C4-2B (cell line): ENCODE measurements at regions not wholly inside any gene's neighbourhood (a gene's known extent, or its start where the extent isn't known, plus 50 kb on each side); places are given as distances from the start of the nearest gene placed in this dataset.
"Not testable (repeated sequence)": the region's sequence is repeated elsewhere in the genome, so short reads cannot be mapped to it uniquely, and the experiment has no call there.

Source experiments
- H3K27ac ChIP-seq: fragments of 450-650 bp; 2 replicates; pipeline ENCODE4 v1.5.1; 2017
- CTCF ChIP-seq: fragments of 450-650 bp; conservative IDR thresholded peaks from 2 replicates; pipeline ENCODE4 v1.5.1; 2017; ENCODE audit warnings: mild to moderate bottlenecking
- ZFX ChIP-seq: fragments of 450-650 bp; IDR thresholded peaks from 2 replicates; pipeline ENCODE4 v1.6.1; 2017

DNA sequence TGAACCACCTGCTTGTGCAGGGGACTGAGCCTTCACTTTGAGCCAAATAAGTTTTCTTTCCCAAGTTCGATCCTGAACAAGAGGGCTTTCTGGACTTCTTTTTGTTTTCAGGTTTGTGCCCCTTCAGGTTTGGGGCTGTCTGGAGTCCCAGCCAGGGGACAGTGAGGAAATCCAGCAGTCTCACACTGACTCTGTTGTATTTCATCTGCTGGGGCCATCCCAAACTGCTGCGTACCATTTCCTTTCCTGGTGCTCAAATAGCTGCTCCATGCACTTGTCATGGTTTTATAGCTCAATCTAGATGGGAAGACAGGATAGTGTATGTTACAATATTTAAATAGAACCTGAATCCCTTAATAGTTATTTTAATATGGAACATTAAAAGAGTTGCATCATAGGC is 66.3 kb upstream of the IGLL5 start:
- TF ChIP-seq ZFX: no peak
- no peak for TF ChIP-seq CTCF
- no peak overlapping the region for H3K27ac ChIP-seq

DNA sequence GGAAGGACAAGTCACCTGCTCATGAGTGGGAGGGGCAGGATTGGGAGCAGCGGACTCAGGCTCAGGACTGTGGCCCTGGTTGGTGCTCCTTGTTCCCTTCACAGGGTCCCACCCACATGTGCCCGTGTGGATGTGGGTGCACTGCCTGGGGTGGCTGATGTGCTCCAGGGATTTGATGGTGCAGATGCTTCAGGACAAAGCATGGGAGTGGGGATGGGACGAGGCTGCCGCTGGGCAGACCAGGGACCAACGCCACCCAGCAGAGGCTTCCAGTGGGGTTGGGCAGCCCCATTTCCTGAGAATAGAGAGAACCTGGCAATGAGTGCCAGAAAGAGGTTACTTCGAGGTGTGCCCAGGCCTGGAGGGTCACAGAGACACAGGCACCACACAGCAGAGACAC is 65.5 kb upstream of the IGLL5 start:
- H3K27ac ChIP-seq: no peak overlapping the region

GRCh38 chr22:22822553-22822952 is 65.1 kb upstream of the IGLL5 start:
- H3K27ac ChIP-seq: not testable (repeated sequence)

More for the DNA sequence above, 65.5 kb upstream of the IGLL5 start:
- TF ChIP-seq ZFX (no peak), CTCF (no peak)

- TF ChIP-seq ZFX: no peak
- TF ChIP-seq CTCF: no peak
- H3K27ac ChIP-seq: no peak overlapping the region
Measured at GRCh38 chr22:22823131-22823810, 64.3 kb upstream of the IGLL5 start.

DNA sequence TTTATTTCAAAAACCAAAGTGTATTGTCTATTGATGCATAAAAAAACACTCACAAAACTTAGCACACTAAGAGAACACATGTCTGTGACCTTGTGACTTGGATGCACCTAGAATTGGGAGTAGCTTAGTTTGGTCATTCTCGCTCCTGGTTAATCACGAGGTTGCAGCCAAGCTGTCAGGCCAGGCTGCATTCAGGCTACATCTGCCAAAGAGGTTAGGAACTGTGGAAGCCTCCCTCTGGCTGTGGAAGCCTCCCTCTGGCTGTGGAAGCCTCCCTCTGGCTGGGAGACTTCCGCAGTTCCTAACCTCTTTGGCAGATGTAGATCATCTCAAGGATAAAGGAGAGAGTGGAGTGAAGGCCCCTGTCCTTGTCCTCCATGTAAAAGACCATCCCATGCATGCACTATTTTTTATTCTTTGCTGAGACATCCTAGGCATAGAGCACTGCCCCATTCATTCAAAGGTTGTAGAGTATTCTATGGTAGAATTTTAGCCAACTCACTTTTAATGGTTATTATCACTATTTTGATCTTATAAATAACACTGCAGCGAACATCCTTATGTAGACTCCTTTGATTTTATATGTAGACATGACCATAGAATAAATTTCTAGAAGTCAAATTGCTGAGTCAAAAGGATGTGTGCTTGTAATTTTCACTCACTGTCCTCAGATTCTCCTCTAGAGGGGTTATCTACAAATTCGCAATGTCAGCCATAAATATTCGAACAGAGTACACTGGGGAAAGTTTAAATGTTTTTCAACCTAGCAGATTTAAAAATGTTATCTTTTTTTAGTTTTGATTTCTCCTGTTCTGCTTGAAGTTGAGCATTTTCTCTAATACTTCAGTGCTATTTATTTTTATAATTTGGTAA is 63.0 kb upstream of the IGLL5 start:
- H3K27ac ChIP-seq: no peak overlapping the region
- TF ChIP-seq CTCF (no peak), ZFX (no peak)

DNA sequence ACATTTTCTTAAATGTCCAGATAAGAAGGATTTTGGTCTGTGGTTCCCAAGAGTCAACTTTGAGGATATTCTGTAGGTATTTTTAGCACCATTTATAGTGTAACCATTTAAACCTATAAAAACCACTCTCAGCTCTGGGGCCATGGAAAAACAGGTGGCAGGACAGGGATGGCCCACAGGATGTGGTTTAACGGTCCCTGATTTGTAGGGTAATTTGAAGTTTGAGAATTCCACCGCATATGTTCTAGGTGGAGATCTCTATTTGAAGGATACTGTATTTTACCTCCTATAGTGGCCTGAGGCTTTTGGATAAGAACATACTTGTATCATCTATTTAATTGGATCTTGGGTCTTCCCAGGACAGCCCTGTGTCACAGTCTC is 62.4 kb upstream of the IGLL5 start:
- no peak overlapping the region for H3K27ac ChIP-seq
- TF ChIP-seq CTCF (no peak), ZFX (no peak)

DNA sequence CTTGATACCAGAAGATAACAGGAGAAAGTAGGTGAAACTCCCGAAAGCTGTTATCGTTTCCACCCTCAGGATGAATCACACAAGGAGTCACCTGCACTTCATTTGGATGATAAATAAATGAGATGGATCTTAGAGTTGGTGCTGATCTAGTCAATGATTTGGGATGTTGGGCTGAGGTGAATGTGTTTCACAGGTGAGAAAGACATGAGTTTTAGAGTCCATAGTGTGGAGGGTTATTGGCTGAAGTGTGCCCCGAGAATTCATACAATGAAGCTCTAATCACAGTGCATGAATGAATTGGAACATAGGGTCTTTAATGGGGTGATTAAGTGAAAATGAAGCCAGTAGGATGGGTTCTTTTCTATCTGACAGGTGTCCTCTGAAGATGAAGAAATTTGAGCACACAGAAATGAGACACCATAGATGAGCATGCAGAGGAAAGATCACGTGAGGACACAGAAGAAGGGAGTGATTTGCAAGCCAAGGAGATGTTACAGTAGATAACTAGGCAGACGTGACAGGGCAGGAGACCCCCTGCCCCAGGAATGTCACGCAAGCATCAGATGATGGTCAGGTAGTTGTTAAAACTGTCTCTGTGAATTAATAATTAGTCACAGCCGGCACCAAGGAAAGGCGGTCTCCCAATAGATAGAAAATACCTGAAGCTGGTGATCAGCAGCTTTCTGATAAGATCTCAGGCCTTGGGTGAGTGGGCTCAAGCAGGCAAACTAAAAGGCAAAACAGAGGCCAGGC is 60.3 kb upstream of the IGLL5 start:
- TF ChIP-seq CTCF (no peak), ZFX (no peak)
- no peak overlapping the region for H3K27ac ChIP-seq
